Erythroblast (primary cell): ENCODE measurements at regions not wholly inside any gene's neighbourhood (a gene's known extent, or its start where the extent isn't known, plus 50 kb on each side); places are given as distances from the start of the nearest gene placed in this dataset.

Source experiments
- DNase-seq, 2 experiments: peaks; one replicate each; lab custom pipeline; 2025; lab: John Stamatoyannopoulos, UW
- GATA1 ChIP-seq: IDR thresholded peaks from 2 replicates; pipeline ENCODE4 v1.6.1; 2011; ENCODE audit warnings: low read depth, mild to moderate bottlenecking, control low read depth, low read length, moderate library complexity
- POLR2A ChIP-seq: IDR thresholded peaks from 2 replicates; pipeline ENCODE4 v1.6.1; 2011; ENCODE audit warnings: mild to moderate bottlenecking, low read length

GRCh38 chr19:28574212-28574611 is 638.7 kb downstream of the UQCRFS1 start:
- no peak for DNase-seq
- TF ChIP-seq POLR2A (no peak), GATA1 (no peak)

DNA sequence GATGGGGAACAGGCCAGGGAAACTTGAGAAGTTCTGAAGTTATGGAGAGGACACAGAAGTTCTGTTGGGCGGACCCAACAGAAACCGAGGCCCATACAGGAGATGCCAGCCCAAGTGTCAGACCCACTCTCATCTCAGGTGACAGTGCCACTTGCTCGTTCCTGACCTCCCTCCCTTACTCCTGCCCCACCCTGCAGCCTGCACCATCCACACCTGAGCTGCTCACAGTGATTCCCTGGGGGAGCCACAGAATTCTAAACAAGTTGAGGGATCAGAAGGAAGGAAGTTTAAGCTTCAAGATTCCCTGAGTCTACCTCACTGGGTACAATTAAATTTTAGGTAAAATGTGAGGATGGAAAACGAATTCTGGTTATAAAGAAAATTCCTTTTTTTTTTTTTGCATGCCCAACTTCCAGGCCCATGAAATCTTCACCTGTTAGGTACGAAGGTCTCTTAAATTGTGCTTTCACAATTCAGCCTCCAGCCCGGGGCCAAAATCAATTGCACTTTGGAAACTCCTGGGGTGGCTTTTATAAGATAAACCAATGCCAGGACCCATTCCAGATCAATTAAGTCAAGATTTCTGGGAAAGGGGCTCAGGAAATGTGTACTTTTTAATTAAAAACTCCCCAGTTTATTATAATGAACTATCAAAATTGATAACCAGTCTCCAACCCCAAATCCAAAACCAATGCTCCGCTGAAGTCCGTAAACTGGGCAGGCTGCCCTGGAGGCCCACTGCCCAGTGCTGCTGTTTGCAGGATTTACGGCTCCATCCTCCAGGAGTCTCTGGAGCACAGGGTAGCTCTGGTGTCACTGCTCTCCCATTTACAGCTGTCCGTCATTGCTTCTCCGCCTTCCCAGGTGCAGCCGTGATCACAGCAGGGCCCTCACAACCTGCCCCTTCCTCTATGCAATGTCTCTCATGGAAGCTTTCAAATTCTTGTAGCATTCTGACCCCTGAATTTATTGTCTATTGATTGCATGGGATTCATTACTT is 643.5 kb downstream of the UQCRFS1 start:
- no peak for DNase-seq
- TF ChIP-seq POLR2A, result no peak
- TF ChIP-seq GATA1, result no peak

- DNase-seq, result no peak
- no peak for TF ChIP-seq POLR2A
- TF ChIP-seq GATA1, result no peak
Measured at GRCh38 chr19:28567834-28568233, 645.1 kb downstream of the UQCRFS1 start.

DNA sequence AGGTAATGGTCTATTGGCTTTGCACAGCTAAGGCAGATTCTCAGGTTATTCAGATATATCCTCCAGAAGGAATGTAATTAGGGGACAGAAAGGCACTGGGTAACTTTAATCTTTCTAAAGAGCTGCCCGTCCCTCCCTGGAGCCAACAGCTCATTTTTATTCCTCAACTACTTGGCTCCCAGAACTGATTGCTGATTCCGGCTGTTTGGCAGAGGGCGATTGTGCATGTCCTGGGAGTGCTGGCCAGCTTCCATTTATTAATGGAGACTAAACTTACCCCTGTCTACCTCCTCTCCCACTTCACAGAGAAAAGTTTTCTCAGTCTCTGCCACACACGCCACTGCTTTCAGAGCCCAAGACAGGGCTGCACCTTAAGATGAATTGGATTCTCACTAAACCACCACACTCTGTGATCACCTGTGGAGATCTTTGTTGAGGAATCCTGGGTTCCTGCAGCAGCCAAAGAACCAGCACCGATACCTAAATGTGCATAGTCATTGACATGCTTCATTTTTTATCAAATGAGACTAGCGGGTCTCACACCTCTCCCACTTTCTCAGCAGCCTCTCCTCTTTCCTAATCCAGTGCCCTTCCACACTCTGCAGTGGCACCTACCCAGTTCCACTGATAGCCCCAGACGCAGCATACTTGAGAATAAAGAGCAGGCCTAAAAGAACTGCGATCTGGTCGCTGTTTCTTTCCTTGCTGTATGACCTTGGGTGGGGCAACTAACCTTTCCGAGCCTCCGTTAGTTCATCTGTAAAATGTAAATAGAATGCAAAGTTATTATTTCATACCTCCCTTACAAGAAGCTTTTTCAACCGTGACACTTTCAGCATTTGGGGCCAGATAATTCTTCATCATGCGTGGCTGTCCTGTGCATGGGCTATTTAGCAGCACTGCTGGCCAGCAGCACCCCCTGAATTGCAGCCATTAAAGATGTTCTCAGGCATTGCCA is 648.7 kb downstream of the UQCRFS1 start:
- no peak for DNase-seq

GRCh38 chr19:28560786-28561185 is 652.2 kb downstream of the UQCRFS1 start:
- no peak for DNase-seq
- TF ChIP-seq POLR2A (no peak), GATA1 (no peak)

More for the DNA sequence above, 648.7 kb downstream of the UQCRFS1 start:
- TF ChIP-seq POLR2A, result no peak
- TF ChIP-seq GATA1, result no peak

DNA sequence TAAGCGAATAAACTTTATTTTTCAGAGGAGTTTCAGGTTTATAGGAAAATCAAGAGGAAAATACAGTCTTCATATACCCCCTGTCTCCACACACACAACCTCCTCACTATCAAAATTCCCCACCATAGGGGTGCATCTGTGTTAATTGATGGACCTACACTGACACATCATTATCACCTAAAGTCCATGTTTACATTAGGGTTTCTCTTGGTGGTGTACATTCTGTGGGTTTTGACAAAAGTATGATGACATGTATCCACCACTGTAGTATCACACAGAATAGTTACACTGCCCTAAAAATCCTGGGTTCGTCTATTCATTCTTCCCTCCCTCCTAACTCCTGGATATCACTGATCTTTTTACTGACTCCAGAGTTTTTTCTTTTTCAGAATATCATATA is 654.2 kb downstream of the UQCRFS1 start:
- TF ChIP-seq POLR2A (no peak), GATA1 (no peak)
- DNase-seq, result no peak

DNA sequence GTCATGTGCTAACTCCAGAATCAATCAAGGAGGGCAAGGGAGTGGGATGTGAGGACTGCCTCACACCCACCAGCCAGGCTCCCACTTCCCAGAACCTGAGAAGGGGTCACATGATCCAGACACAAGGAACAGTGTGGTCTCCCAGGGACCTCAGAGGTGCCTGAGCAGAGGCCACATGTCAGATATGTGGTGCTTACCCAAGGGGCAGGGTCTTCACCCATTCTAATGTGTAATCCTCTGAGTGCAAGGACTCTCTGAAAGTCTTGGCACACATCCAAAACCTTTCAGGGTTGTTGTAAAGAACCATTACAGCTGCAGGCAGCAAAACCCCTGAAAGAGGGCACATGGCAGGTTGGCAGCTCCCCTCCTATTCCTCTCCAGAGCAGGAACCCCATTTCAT is 656.6 kb downstream of the UQCRFS1 start:
- DNase-seq, result no peak
- TF ChIP-seq POLR2A (no peak), GATA1 (no peak)

- no peak for DNase-seq
- TF ChIP-seq POLR2A, result no peak
- TF ChIP-seq GATA1, result no peak
Measured at GRCh38 chr19:28555317-28555716, 657.6 kb downstream of the UQCRFS1 start.

DNA sequence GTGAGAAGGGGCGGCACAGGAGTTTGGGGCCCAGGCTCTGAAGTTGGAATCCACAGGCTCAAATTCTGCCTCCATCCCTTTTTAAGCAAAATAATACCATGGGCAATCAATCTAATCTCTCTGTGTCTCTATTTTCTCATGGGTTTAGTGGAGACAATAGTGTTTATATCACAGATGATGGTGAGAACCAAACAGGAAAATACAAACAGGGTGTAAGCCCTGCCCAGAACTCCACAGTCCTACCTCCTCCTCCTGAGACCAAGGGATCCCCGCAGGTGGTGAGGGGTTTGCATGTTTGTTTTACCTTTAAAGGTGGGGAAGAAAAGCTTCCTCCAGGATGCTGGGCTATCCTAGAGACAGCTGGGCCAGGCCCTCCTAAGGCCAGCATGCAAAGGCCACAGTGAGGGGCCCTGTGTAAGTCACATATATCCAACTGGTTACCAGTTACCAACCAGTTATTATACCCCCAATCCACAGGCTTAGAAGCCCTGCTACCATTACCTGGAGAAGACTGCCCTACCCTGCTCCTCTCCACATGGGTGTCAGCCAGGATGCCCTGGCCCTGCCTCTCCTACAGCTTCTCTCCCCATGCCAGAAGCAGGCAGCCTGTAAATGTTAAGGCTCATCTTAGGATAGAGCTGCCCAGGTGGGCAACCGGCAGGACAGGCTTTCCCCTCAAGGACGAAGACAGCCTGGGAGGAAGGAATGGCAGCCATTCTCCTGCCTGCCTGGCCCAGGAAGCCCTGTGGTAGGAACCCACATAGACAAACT is 658.4 kb downstream of the UQCRFS1 start:
- TF ChIP-seq POLR2A (no peak), GATA1 (no peak)
- DNase-seq, result no peak

- DNase-seq, result no peak
- TF ChIP-seq GATA1 (no peak), POLR2A (no peak)
Measured at GRCh38 chr19:28553764-28554163, 659.2 kb downstream of the UQCRFS1 start.

GRCh38 chr19:28553005-28553404 is 659.9 kb downstream of the UQCRFS1 start:
- no peak for DNase-seq
- TF ChIP-seq GATA1 (no peak), POLR2A (no peak)

GRCh38 chr19:28549680-28550277 is 663.2 kb downstream of the UQCRFS1 start:
- no peak for TF ChIP-seq POLR2A
- no peak for TF ChIP-seq GATA1
- DNase-seq, result no peak
